Left renal cortex interstitium (tissue), 4 donors: ENCODE measurements at regions not wholly inside any gene's neighbourhood (a gene's known extent, or its start where the extent isn't known, plus 50 kb on each side); places are given as distances from the start of the nearest gene placed in this dataset.
"Not testable (repeated sequence)": the region's sequence is repeated elsewhere in the genome, so short reads cannot be mapped to it uniquely, and the experiment has no call there.

Experiments used
- DNase-seq, 4 donors: peaks; one replicate each; pipeline ENCODE4 v3.0.0-alpha.2; 2013; ENCODE audit warnings: low read depth in 4 of 4, low spot score in 2 of 4, missing footprints in 1 of 4

DNA sequence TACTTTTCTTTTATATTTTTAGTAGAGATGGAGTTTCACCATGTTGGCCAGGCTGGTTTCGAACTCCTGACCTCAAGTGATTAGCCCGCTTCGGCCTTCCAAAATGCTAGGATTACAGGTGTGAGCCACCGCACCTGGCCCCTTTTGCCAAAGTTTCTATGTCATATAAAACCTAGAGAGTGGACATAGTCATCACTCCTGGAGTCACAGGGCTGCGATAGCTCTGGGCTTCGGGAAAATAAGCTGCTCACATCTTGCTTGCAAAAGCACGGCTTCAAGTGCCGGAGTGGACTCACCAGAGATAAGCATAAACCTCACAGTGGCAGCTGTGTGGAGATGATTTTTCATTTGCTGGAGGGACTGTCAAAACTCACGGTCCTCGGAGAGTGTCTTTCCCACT, 171.2 kb downstream of the TEX29 start:
- no peak for DNase-seq

- no peak for DNase-seq
These were observed 172.0 kb downstream of the TEX29 start for GRCh38 chr13:111492341-111492950.

- no peak for DNase-seq
These were observed 172.5 kb downstream of the TEX29 start for GRCh38 chr13:111492958-111493357.

GRCh38 chr13:111493468-111493867, 173.0 kb downstream of the TEX29 start:
- DNase-seq: no peak

DNA sequence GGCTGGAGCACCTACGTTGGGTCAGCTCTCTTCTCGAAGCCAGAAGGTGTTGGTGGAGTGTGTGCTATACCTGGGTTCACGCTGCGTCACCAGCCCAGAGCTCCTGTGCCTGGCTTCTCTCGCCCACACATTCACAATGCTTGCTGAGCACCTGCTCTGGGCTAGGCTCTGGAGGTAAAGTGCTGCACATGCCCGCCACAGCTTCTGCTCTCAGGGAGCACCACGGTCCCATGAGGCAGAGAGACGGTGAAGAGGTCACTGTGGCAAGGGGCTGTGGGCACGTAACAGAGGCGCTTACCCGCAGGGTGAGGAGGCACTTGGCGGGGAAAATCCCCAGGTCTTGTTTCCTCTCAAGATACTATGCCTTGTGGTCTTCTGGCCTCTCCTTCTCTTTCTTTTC, 174.2 kb downstream of the TEX29 start:
- no peak for DNase-seq

- DNase-seq: not testable (repeated sequence)
These were observed 181.4 kb downstream of the TEX29 start for GRCh38 chr13:111501596-111502535.

- no peak for DNase-seq
These were observed 182.5 kb downstream of the TEX29 start for GRCh38 chr13:111502957-111503356.

DNA sequence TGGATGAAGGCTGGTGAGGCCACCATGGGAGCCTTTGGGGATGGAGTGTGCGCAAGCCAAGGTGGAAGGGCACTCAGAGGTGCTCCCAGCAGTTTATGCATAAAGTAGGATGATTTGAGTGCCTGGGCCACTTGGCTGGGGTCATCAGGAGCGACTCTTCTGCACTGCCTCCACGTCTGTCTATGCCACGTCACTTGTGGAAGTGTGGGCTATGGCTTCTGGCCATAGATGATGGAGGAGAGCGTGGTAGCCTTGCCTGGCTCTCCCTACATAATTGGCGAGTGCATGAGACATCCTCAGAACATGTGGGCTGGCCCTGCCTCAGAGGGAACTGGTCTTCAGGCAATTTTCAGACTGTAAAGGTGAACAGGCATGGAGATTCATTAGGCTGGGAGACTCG, 182.9 kb downstream of the TEX29 start:
- DNase-seq: no peak

GRCh38 chr13:111503905-111504695, 183.7 kb downstream of the TEX29 start:
- DNase-seq: no peak

DNA sequence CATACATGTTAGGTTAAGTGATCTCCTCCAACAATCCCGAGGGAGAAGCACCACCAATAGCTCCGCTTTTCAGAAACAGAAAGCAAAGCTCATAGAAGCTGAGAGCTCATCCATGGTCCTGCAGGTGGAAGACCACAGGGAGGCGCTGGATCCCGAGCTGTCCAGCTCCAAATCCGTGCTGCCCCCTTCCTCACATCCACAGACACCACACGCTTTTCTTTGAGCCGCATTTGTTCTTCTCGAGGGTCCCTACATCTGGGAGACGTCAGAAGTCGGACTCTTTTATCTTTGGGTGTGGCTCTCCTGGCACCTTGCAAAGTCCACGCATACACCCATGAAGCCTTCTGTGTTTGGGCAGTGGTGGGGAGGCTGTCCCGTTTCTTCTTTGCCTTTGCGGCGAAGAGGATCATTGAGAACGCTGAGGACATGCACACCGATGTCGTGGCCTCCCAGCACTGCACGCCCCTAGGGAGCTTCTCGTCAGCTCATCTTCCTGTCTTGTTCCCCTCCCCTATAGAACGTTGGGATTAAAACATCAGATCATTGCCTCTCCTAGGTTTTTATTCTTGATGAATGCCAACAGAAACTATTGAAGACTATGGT, 184.8 kb downstream of the TEX29 start:
- no peak for DNase-seq

DNA sequence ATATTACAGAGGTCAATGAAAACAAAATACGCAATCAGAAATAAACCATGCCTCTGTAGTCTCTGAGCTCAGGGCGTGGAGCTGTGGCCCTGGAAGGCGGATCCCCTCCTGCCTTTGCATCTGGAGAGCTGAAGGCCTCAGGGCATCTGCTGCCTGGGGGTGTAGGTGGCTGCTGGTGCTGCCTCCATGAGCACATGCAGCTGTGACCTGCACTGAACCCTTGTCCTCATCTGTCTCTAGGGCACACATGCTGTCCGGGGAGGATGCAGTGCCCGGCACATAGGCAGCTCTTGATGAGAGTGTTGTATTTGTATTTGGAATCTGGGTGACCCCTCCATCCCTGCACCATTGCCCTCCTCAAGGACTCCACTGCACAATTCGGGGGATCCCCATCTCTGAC, 185.7 kb downstream of the TEX29 start:
- no peak for DNase-seq

GRCh38 chr13:111506621-111507020, 186.2 kb downstream of the TEX29 start:
- no peak for DNase-seq

DNA sequence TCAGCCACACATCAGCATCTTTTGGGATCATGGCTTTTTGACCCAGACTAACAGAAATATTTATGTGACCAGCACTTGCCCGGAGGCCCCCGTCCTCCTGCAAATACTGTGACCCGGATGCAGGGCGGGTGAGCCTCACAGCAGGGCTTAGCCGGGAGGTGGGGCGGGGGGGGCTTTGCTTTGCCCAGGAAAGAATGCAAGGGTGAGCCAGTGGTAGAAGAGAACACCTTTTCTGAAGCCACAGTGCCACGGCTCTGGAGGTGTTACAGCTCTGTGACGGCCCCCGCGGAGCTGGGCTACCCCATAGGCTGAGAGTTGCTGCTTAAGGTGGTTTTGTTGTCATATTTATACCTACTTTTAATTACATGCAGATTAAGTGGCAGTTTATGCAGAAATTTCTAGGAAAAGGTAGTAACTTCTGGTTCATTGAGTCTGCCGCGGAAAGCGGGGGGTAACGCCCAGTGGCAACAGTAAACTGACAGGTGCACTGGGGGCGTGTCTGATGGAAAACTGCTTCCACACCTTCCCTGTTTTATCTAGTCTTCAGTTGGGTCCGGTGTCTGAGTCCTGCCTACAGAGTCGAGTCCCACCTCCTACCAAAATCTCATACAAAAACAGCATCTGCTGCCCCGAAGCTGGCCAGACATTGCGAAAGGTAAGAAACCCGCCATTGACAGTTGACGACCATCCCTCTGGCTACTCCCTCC, 187.9 kb downstream of the TEX29 start:
- no peak for DNase-seq

- no peak for DNase-seq
These were observed 188.6 kb downstream of the TEX29 start for GRCh38 chr13:111508902-111509509.

DNA sequence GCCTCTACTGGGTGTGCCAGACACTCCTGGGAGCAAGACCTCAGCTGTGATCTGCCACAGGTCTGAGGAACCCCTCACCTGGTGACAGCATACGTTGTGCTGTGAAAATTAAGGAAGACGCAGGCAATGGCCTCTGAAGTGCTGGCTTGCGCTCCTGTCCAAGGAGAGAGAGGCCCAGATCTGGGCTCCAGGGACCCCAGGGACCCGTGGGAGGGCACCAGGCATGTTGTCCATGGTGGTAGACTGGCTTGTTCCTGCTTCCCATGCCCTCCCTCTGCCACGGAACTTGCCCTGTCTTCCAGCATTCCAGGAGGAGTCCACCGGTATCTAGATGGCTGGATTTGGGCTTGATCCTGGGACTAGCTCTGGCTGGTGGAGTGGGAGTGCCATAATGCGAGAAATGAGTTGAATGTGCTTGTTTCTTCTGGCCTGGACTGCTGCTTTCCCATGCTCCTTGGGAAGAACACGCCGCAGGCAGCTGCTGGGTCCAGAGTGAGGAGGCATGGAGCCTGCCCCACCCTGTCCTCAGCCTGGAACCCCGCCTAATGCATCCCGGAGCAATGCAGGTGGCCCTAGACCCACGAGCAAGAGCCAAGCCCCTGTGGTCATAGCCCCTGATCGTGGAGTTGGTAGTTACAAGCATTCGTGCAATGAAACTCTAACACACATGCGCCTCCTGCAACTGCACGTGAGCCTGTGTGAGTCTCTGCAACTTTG, 190.2 kb downstream of the TEX29 start:
- DNase-seq: no peak

GRCh38 chr13:111511219-111511732, 190.8 kb downstream of the TEX29 start:
- DNase-seq: no peak

DNA sequence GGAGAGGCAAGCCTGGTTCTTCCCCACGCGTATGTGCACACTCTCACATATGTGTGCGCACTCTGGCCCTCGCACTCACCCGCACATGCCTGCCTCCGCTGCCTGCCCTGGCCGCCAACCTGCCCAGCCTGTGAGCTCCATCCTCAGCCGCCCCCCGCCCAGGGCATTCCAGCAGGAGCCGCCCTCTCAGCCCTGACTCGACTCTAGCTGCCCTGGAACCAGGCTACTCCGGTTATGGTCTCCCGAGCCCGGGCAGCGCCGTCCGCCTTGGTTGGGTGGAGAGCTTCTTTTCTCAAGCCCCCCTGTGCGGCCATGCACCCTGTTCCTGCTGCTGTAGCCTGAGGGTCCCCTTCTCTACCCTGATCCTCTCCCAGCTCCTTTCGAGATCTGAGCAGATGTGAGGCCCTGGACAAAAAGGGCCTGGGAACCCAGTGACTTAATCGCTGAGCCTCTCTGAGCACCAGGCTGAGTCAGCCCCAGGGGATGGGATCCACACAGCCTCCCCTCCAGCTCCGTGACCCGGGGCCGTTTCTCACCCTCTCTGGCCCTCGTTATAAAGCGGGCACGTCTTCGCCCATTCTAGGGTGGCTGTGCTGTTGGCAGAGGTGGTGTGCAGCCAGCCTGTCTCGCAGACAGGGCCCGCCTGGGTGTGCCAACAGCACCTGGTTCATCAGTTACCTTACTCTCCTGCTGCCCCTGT, 191.5 kb downstream of the TEX29 start:
- DNase-seq: no peak

DNA sequence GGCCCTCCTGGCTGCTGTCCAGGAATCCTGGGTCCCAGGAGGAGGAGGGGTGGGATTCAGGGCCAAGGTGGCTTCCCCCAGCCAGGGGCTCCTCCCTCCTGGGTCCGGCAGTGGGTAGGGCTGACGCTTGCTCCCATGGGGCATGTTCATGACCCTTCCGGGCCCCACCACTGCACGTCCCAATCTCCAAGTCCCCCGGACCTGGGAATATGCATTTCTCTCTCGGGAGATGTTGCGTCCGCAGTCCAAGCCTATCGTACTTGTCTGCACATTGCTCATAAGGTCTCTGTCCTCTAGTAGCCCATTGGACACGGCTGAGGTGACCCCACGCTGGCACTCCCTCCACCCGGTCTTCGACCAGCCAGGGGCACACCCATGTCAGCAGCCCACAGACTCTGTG, 192.3 kb downstream of the TEX29 start:
- no peak for DNase-seq
